ENCODE measurements at regions not wholly inside any gene's neighbourhood (a gene's known extent, or its start where the extent isn't known, plus 50 kb on each side); places are given as distances from the start of the nearest gene placed in this dataset.

- H3K9me3 ChIP-seq (ENCODE audit: control insufficient read depth in 4 of 4, low read length in 3 of 4), result no peaks in the 10 kb centered on the region
- no peak for TF ChIP-seq GABPA (IDR thresholded peaks at IDR 0.05 in 1 of 2, conservative IDR thresholded peaks at IDR 0.05 in 1 of 2)
- no peak for TF ChIP-seq ATF3 (IDR thresholded peaks at IDR 0.05)
- no peak for TF ChIP-seq CTCF (IDR thresholded peaks at IDR 0.05; ENCODE audit: low read depth, low read length, missing input control)
- TF ChIP-seq RXRA (IDR thresholded peaks at IDR 0.05), result no peak
- no peak for TF ChIP-seq FOXA2 (IDR thresholded peaks at IDR 0.05)
- no peak for TF ChIP-seq NR2F2 (IDR thresholded peaks at IDR 0.05)
- TF ChIP-seq, protein P1, sequence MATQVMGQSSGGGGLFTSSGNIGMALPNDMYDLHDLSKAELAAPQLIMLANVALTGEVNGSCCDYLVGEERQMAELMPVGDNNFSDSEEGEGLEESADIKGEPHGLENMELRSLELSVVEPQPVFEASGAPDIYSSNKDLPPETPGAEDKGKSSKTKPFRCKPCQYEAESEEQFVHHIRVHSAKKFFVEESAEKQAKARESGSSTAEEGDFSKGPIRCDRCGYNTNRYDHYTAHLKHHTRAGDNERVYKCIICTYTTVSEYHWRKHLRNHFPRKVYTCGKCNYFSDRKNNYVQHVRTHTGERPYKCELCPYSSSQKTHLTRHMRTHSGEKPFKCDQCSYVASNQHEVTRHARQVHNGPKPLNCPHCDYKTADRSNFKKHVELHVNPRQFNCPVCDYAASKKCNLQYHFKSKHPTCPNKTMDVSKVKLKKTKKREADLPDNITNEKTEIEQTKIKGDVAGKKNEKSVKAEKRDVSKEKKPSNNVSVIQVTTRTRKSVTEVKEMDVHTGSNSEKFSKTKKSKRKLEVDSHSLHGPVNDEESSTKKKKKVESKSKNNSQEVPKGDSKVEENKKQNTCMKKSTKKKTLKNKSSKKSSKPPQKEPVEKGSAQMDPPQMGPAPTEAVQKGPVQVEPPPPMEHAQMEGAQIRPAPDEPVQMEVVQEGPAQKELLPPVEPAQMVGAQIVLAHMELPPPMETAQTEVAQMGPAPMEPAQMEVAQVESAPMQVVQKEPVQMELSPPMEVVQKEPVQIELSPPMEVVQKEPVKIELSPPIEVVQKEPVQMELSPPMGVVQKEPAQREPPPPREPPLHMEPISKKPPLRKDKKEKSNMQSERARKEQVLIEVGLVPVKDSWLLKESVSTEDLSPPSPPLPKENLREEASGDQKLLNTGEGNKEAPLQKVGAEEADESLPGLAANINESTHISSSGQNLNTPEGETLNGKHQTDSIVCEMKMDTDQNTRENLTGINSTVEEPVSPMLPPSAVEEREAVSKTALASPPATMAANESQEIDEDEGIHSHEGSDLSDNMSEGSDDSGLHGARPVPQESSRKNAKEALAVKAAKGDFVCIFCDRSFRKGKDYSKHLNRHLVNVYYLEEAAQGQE (IDR thresholded peaks at IDR 0.05), result no peak
- TF ChIP-seq FOXA1 (IDR thresholded peaks at IDR 0.05), result no peak
- no peak for TF ChIP-seq JUND (IDR thresholded peaks at IDR 0.05)
- no peak for TF ChIP-seq RAD21 (IDR thresholded peaks at IDR 0.05)
- TF ChIP-seq HNF4A (conservative IDR thresholded peaks at IDR 0.05), result no peak
- TF ChIP-seq, protein P2, sequence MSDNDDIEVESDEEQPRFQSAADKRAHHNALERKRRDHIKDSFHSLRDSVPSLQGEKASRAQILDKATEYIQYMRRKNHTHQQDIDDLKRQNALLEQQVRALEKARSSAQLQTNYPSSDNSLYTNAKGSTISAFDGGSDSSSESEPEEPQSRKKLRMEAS (IDR thresholded peaks at IDR 0.05), result no peak
- no peak for TF ChIP-seq YY1 (IDR thresholded peaks at IDR 0.05)
- TF ChIP-seq EGR1 (IDR thresholded peaks at IDR 0.05; ENCODE audit: low read depth in 2 of 2), result no peak
- TF ChIP-seq TAF1 (conservative IDR thresholded peaks at IDR 0.05), result no peak
- TF ChIP-seq HNF4G (IDR thresholded peaks at IDR 0.05), result no peak
- TF ChIP-seq ZBTB33 (IDR thresholded peaks at IDR 0.05), result no peak
- no peak for TF ChIP-seq SP1 (IDR thresholded peaks at IDR 0.05)
- H3K27me3 ChIP-seq (ENCODE audit: control insufficient read depth in 4 of 4, insufficient read depth in 4 of 4, low read length in 3 of 4), result no peaks in the 10 kb centered on the region
- no peaks in the 10 kb centered on the region for H3K36me3 ChIP-seq (ENCODE audit: control insufficient read depth in 4 of 4, insufficient read depth in 3 of 4, low read depth in 1 of 4, low read length in 3 of 4)
- no peaks in the 10 kb centered on the region for H3K4me1 ChIP-seq (ENCODE audit: control insufficient read depth in 4 of 4, insufficient read depth in 4 of 4, low read length in 3 of 4)
- no peak for DNase-seq (ENCODE audit: low spot score)
- H3K9ac ChIP-seq (ENCODE audit: low read depth in 1 of 2, low read length in 2 of 2), result no peak overlapping the region
- H3K4me3 ChIP-seq (ENCODE audit: low read depth in 1 of 3, low read length in 3 of 3), result no peak overlapping the region
- WGBS, result 83% methylated on average over 8 of the region's 8 CpGs
- no peak overlapping the region for H3K27ac ChIP-seq (ENCODE audit: low read depth in 1 of 2, low read length in 2 of 2)
Observed at GRCh38 chr2:134772493-134773169, 53.8 kb upstream of the TMEM163 start.
